ENCODE measurements at regions not wholly inside any gene's neighbourhood (a gene's known extent, or its start where the extent isn't known, plus 50 kb on each side); places are given as distances from the start of the nearest gene placed in this dataset.

GRCh38 chr5:130871346-130872086, 293.5 kb downstream of the HINT1 start:
- no peak overlapping the region for H3K4ac ChIP-seq (ENCODE audit: low read depth, low read length)
- H3K9me3 ChIP-seq (ENCODE audit: control insufficient read depth, low read depth, low read length) = no peaks in the 10 kb centered on the region
- H3K4me1 ChIP-seq (ENCODE audit: insufficient read depth, low read length) = no peaks in the 10 kb centered on the region
- no peak overlapping the region for H2AK5ac ChIP-seq (ENCODE audit: insufficient read length, low read length)
- H4K20me1 ChIP-seq (ENCODE audit: control insufficient read depth, insufficient read depth, insufficient read length) = no peaks in the 10 kb centered on the region
- Mint-ChIP-seq H3K27ac (peak overlapping the region in 2 of 3 experiments; percentile 73 to 90; a peak in 4 of 7 replicates), H3K4me1 (peaks cover 13 to 15% of the 10 kb centered on the region in 2 experiments), H3K36me3 (ENCODE audit: insufficient read depth in 1 of 3, low read depth in 3 of 3) (no peaks in the 10 kb centered on the region), H3K27me3 (ENCODE audit: low read depth) (no peaks in the 10 kb centered on the region), H3K4me3 (no peak overlapping the region), H3K9me3 (no peaks in the 10 kb centered on the region; a peak in 1 of 5 replicates)
- no peak overlapping the region for H3T11ph ChIP-seq (ENCODE audit: low read length)
- TF ChIP-seq CTCF (conservative IDR thresholded peaks at IDR 0.05) = peak; percentile 75
- peak; percentile 44 for DNase-seq
- H3K56ac ChIP-seq (ENCODE audit: insufficient read length, low read depth, low read length) = no peak overlapping the region
- no peak overlapping the region for H3K4me2 ChIP-seq (ENCODE audit: insufficient read depth, insufficient read length, low read length)
- no peaks in the 10 kb centered on the region for H3K23me2 ChIP-seq (ENCODE audit: insufficient read length, low read depth, low read length, poor library complexity, severe bottlenecking)
- no CpG with 5 or more reads among the region's 7 CpGs for WGBS (ENCODE audit: extremely low coverage, insufficient read length, low lambda C conversion rate)
- H4K91ac ChIP-seq (ENCODE audit: insufficient read length, low read depth, low read length) = no peak overlapping the region
- no peaks in the 10 kb centered on the region for H3K79me2 ChIP-seq (ENCODE audit: insufficient read depth, low read length)
- H2BK5ac ChIP-seq (ENCODE audit: insufficient read length, low read length) = no peak overlapping the region
- no peak overlapping the region for H3K27ac ChIP-seq (ENCODE audit: insufficient read length, low read depth, low read length)
- no peak overlapping the region for H2BK15ac ChIP-seq (ENCODE audit: low read depth, low read length)
- H2AFZ ChIP-seq (ENCODE audit: low read length) = peak overlapping the region; percentile 24
- peak overlapping the region; percentile 8; the same call in 1 of the 2 replicates for H3K14ac ChIP-seq (ENCODE audit: insufficient read depth, low read length)
- no peak overlapping the region for H4K8ac ChIP-seq (replicated peaks; ENCODE audit: insufficient read length, low read depth, low read length)
- no peak overlapping the region for H2BK12ac ChIP-seq (ENCODE audit: insufficient read length, low read depth, low read length)
- no peak overlapping the region for H3K18ac ChIP-seq (ENCODE audit: insufficient read length, low read depth, low read length)
- H4K5ac ChIP-seq (ENCODE audit: insufficient read length, low read depth, low read length) = no peak overlapping the region
- no peaks in the 10 kb centered on the region for H3K79me1 ChIP-seq (ENCODE audit: insufficient read depth, low read depth, low read length, poor library complexity, severe bottlenecking)
- H3K23ac ChIP-seq (ENCODE audit: insufficient read length, low read depth, low read length) = no peak overlapping the region
- no peak overlapping the region for H2BK20ac ChIP-seq (ENCODE audit: low read depth, low read length, poor library complexity, severe bottlenecking)
- H3K27me3 ChIP-seq (ENCODE audit: insufficient read depth, low read length) = no peaks in the 10 kb centered on the region
- H2BK120ac ChIP-seq (ENCODE audit: low read depth, low read length, poor library complexity, severe bottlenecking) = no peak overlapping the region
- H3K9ac ChIP-seq (ENCODE audit: extremely low read depth, insufficient read length, low read length) = no peak overlapping the region
